HG02885 (cell line): ENCODE measurements at regions not wholly inside any gene's neighbourhood (a gene's known extent, or its start where the extent isn't known, plus 50 kb on each side); places are given as distances from the start of the nearest gene placed in this dataset.
"Not testable (repeated sequence)": the region's sequence is repeated elsewhere in the genome, so short reads cannot be mapped to it uniquely, and the experiment has no call there.

ENCODE experiments used
- ATAC-seq: cut with Tn5 transposase; IDR thresholded peaks from one replicate; pipeline ENCODE4 v1.9.1; 2021; ENCODE audit warnings: mild to moderate bottlenecking; ENCODE audit not compliant: unreplicated experiment, poor library complexity

- ATAC-seq, result no peak
Measured at GRCh38 chr2:115904516-115904915, 1462.1 kb downstream of the DPP10 start.

- ATAC-seq, result no peak
Measured at GRCh38 chr2:115908731-115909130, 1466.3 kb downstream of the DPP10 start.

- ATAC-seq, result no peak
Measured at GRCh38 chr2:115910270-115910669, 1467.8 kb downstream of the DPP10 start.

- ATAC-seq, result no peak
Measured at GRCh38 chr2:115913921-115914320, 1471.5 kb downstream of the DPP10 start.

- no peak for ATAC-seq
Measured at GRCh38 chr2:115921541-115921940, 1479.1 kb downstream of the DPP10 start.

- ATAC-seq, result no peak
Measured at GRCh38 chr2:115939902-115940301, 1497.5 kb downstream of the DPP10 start.

- no peak for ATAC-seq
Measured at GRCh38 chr2:115942800-115943199, 1500.4 kb downstream of the DPP10 start.

- no peak for ATAC-seq
Measured at GRCh38 chr2:115946341-115946740, 1503.9 kb downstream of the DPP10 start.

- ATAC-seq, result no peak
Measured at GRCh38 chr2:115946891-115947290, 1504.5 kb downstream of the DPP10 start.

GRCh38 chr2:115976916-115977315, 1534.5 kb downstream of the DPP10 start:
- no peak for ATAC-seq

GRCh38 chr2:115999039-115999438, 1556.6 kb downstream of the DPP10 start:
- no peak for ATAC-seq

GRCh38 chr2:116023026-116023425, 1580.6 kb downstream of the DPP10 start:
- no peak for ATAC-seq

- not testable (repeated sequence) for ATAC-seq
Measured at GRCh38 chr2:116038758-116039157, 1596.3 kb downstream of the DPP10 start.

GRCh38 chr2:116042530-116042929, 1600.1 kb downstream of the DPP10 start:
- no peak for ATAC-seq

- ATAC-seq, result no peak
Measured at GRCh38 chr2:116057538-116057937, 1615.1 kb downstream of the DPP10 start.

- no peak for ATAC-seq
Measured at GRCh38 chr2:116061023-116061422, 1618.6 kb downstream of the DPP10 start.

- ATAC-seq, result no peak
Measured at GRCh38 chr2:116073731-116074130, 1631.3 kb downstream of the DPP10 start.

GRCh38 chr2:116074161-116074560, 1631.7 kb downstream of the DPP10 start:
- no peak for ATAC-seq

GRCh38 chr2:116088236-116088635, 1645.8 kb downstream of the DPP10 start:
- no peak for ATAC-seq

- no peak for ATAC-seq
Measured at GRCh38 chr2:116094196-116094595, 1651.8 kb downstream of the DPP10 start.

- no peak for ATAC-seq
Measured at GRCh38 chr2:116095636-116096035, 1653.2 kb downstream of the DPP10 start.

GRCh38 chr2:116098049-116098448, 1655.6 kb downstream of the DPP10 start:
- no peak for ATAC-seq

GRCh38 chr2:116109471-116109870, 1667.0 kb downstream of the DPP10 start:
- ATAC-seq, result no peak
